Uterus (tissue), 2 donors: ENCODE measurements at regions not wholly inside any gene's neighbourhood (a gene's known extent, or its start where the extent isn't known, plus 50 kb on each side); places are given as distances from the start of the nearest gene placed in this dataset.

Experiments
- POLR2A ChIP-seq, 2 donors: fragments of 450-650 bp; IDR thresholded peaks; one replicate each; pipeline ENCODE4 v1.6.1; 2016; ENCODE audit warnings: antibody characterized with exemption in 2 of 2, mild to moderate bottlenecking in 1 of 2, moderate library complexity in 1 of 2
- TF ChIP-seq, protein P1 (sequence below), 4 experiments: fragments of 200-600 bp in 2 of 4; fragments of 450-650 bp in 2 of 4; sonication (generic) in 2 of 4; IDR thresholded peaks; one replicate each; pipeline ENCODE4 v1.5.1; 2016 to 2019; ENCODE audit warnings: antibody characterized with exemption in 4 of 4, mild to moderate bottlenecking in 2 of 4, moderate library complexity in 1 of 4

DNA sequence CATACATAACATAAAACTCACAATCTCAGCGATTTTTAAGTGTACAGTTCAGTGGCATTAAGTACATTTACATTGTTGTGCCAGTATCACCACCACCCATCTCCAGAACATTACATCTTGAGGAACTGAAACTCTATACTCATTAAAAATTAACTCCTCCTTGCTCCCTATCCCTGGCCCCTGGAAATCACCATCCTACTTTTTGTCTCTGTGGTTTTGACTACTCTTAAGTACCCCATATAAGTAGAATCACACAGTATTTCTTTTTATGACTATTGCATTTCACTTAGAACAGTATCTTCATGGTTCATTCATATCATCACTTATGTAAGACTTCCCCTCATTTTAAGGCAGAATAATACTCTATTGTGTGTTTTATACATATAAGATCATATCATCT, 1108.1 kb downstream of the GRIK2 start:
- TF ChIP-seq, protein P1, sequence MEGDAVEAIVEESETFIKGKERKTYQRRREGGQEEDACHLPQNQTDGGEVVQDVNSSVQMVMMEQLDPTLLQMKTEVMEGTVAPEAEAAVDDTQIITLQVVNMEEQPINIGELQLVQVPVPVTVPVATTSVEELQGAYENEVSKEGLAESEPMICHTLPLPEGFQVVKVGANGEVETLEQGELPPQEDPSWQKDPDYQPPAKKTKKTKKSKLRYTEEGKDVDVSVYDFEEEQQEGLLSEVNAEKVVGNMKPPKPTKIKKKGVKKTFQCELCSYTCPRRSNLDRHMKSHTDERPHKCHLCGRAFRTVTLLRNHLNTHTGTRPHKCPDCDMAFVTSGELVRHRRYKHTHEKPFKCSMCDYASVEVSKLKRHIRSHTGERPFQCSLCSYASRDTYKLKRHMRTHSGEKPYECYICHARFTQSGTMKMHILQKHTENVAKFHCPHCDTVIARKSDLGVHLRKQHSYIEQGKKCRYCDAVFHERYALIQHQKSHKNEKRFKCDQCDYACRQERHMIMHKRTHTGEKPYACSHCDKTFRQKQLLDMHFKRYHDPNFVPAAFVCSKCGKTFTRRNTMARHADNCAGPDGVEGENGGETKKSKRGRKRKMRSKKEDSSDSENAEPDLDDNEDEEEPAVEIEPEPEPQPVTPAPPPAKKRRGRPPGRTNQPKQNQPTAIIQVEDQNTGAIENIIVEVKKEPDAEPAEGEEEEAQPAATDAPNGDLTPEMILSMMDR (IDR thresholded peaks at IDR 0.05) = no peak
- TF ChIP-seq POLR2A (IDR thresholded peaks at IDR 0.05) = no peak
